HG03095 (cell line): ENCODE measurements at regions not wholly inside any gene's neighbourhood (a gene's known extent, or its start where the extent isn't known, plus 50 kb on each side); places are given as distances from the start of the nearest gene placed in this dataset.
"Not testable (repeated sequence)": the region's sequence is repeated elsewhere in the genome, so short reads cannot be mapped to it uniquely, and the experiment has no call there.

Experiments
- ATAC-seq: cut with Tn5 transposase; IDR thresholded peaks from one replicate; pipeline ENCODE4 v1.9.1; 2021; ENCODE audit warnings: moderate library complexity; ENCODE audit not compliant: unreplicated experiment

DNA sequence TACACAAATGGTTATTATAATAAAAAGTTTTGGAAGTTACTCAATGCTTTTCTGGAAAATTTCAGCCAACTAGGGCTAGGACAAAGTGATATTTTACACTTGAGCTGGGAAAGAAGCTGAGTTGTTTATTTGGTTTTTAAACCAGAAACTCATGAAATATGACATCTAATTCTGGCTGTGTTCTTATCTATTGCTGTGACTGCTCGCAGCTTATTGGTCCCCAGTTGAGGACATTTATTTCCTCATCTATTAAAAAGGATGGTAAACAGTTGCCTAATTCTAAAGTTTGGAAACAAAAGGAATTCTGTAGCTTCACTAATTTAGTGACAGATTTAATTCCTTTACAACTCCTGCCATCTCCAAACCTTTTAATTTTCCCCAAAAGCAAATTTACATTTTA, 487.6 kb upstream of the IL12A start:
- no peak for ATAC-seq

DNA sequence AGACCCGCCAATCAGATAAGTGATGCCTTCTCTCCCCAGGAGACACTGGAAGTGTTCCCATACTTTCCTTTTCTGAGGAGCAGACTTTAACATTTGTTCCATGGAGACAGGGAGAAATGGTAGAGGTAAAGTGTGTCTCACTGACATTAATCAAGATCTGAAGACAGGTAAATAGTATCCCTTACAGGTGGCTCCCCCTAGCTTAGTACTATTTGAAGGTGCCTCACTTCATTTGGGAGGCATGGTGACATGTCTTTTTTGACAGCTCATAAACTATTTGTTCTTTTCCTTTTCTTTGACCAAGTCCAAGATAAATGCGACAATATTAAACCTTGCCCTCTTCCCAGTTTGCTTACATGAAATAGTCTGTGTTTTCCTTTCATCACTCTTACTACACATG, 485.6 kb upstream of the IL12A start:
- ATAC-seq, result no peak

DNA sequence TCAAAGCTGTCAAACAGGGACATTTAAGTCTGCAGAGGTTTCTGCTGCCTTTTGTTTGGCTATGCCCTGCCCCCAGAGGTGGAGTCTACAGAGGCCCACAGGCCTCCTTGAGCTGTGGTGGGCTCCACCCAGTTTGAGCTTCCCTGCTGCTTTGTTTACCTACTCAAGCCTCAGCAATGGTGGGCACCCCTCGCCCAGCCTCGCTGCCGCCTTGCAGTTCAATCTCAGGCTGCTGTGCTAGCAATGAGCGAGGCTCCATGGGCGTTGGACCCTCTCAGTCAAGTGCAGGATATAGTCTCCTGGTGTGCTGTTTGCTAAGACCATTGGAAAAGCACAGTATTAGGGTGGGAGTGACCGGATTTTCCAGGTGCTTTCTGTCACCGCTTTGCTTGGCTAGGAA, 477.6 kb upstream of the IL12A start:
- not testable (repeated sequence) for ATAC-seq

DNA sequence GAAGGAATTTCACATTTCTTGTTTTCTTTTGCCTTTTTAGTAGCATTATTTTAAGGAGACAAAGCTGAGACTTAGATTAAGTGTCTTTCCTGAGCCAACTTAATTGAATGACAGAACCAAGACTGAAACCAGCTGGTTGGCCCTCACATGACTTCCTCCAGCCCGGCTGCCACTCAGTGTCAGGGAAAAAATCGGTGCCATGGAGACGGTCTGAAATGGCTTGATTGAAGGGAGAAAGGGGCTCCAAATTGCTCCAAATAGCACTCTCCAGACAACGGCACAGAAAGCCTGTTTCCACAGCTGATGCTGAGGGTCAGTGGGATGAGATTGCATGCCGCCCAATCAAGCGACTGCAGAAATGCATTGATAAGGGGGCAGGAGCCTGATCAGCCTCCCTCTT, 475.2 kb upstream of the IL12A start:
- ATAC-seq, result no peak

DNA sequence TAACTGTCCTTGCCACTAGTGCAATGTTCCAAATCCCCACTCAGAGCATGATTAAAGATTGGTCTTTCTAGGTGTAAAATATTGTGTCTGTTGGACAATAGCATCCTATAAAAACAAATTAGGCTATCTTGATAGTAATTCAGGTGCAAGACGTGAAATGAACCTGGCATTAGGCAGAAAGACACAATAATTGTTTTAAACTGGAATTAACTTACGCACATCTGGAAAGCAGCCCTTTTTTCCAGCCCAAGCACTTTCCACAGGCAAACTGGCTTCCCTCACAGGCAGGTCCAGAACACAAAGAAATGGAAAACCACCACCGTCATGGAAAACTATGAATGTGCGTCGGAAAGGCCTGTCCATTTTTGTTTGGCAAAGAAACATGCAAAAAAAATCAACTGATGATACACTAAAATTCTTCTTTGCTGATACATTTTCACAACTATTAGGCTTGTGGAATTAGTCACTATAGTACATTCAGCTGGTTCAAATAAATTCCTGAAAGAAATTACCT, 474.7 kb upstream of the IL12A start:
- ATAC-seq, result no peak

DNA sequence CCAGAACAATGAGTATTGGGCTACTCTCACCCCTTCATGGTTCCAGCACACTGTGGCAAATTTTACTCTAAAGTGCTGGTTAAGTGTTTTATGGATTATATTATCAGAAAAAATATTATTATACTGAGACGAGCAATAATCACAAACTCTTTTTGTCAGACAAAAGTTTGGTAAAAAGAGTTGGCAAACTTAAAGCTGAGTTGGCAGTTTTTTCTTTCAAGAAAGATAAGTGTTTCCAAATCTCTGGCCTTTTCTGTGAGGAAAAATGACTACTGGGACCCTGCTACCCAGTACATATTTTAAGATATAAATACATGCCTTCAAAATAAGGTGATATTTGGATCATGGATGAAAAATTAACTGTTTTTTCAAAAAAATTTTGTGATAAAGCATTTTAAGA, 471.5 kb upstream of the IL12A start:
- ATAC-seq, result no peak

DNA sequence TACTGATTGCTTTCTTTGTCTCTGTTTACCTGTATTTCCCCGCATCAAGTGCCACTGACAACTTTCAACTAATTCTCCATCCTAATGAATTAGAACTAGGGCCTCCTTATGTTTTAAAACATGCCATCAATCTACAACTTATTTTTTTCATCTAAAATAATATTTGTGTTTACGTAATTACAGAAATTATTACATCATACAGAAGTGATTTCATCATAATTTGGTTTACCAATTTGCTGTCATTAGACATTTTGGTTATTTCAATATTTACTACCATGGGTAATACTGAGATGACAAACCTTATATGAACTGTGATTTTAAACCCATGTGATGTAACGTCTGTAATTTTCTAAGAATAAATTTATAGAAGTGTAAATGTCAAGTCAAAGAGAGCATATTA, 468.0 kb upstream of the IL12A start:
- no peak for ATAC-seq

DNA sequence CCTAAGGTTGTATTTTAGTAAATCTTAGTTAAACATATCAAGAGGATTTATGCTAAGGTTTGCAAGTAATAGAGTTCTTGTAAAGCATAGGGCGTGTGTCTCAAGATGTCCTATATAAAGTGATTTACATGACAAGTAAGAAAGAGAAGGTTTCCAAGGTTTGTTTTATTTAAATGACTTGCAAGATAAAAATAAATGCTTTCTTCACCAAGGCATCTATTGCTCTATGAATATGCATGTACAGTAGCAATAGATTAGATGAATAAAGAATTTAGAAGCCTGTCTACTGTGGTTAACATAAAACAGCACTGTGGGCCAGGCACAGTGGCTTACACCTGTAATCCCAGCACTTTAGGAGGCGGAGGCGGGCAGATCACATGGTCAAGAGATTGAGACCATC, 466.4 kb upstream of the IL12A start:
- ATAC-seq, result no peak

DNA sequence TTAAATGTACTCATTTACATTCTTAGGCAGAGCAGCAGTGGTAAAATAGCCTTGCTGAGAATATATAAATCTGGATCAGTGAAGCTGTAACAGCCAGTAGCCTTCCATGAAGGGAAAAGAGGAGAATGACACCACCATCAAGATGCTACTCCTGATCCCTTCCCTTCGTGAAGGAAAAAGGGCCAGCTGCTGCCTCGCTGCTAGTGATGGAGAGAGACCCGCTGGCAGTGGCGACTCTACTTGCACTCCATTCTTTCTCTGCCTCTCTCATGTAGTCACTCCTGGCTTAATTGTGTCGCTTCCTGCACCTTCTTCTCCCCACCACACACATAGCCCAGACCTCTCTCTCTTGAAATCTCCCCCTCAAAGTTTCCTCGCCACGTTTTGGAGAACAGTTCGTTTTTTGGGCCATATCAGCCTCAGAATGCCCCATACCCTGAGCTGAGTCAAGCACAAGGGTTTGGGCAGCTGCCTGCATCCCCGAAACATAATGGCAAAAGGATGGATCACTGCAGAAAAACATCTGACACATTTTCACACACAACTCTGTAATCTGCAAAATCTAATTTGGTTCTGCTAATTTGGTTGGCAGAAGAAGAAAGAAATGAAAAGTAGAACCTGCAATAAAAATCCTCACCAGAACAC, 460.3 kb upstream of the IL12A start:
- no peak for ATAC-seq

DNA sequence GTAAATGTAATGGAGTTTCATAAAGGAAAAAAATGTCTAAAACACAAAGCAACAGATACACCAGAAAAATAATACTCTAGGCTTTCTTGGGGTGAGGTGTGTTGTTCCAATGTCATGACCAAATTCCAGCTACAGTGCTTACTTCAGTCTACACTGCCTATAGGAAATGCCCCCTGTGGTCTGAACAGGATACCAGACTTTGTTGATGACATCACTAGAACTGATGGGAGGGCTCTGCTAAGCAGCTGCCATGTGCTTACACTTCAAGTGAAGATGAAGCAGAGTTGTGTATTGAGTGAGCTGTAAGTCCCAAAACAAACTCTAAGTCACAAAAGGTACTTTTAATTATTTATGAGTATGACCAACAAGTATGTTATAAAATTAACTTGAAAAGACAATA, 456.1 kb upstream of the IL12A start:
- ATAC-seq, result no peak

DNA sequence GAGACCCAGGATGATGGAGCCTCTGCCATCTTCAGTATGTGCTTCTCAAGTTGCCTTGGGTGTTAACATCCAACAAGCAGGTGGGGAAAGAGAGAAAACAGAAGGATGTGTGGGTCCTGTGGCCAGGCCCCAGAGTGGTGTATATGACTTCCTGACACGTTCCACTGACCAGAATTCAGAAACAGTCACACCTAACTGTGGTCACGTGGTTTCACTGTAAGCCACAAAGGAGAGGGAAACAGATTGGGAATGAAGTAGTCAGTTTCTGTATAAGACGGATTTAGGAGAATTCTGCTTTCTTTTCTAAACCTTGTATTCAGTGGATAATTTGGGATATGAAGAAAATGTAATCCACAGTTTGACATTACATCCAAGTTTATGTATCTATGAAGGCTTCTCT, 454.1 kb upstream of the IL12A start:
- no peak for ATAC-seq

DNA sequence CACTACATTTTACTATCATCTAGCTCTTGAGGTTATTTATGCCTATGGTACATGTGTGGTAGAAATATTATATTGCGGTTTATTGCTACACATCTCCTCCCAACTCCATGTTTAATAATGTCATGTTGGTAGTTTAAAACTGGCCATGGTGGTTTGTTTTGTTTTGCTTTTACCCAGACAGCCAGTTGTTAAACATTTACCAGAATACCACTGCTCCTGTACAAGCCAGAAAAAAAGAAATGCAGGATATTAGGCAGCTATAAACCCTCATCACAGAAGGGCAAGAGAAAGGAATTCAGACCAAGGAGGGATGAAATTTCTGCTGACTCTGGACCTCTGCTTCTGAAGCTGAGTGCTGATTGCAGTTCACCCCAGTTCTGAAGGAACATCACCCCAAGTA, 451.8 kb upstream of the IL12A start:
- ATAC-seq, result no peak

DNA sequence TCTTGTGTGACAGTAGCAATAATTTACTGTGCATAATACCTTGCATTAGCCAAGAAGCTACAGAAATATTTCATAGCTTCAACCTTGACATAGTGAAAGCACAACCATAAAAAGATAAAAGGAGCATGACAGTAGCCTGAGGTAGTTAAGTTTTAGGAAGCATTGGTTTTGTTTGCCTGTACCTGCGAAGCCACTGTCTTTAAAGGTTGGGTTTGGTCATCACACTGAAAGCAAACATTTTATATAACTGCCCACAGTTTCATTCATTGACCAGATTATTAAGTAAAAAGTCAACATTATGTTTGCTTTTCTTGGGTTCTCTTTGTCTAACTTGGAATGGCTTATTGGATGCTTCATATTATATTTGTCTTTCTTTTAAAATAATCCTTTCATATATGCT, 450.1 kb upstream of the IL12A start:
- no peak for ATAC-seq

DNA sequence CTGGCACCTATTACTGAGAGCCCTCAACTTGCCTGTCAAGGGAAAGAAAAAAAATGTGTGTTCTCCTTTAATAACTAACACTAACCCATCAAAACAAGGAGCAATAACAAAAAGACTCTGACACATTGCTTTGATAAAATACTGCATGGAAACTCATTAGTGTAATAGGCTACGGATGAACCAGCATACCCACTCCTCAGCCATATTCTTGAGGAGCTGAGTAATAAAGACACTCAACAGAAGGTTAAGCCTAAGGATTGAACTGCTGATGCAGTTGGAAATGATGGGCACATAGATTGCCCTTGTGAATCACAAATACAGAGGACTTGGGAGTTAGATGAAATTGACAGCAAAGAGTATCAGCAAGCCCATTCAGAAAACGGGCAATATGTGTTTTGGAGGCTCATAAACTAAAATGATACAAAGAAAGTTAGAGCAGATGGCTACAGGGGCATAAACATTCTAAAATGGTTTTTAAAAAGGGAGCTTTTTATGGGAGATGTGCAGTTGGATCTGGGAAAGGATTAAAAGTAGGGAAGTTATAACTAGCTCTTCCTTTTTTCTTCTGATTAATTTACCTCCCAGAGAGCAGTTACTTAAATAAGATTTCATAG, 447.6 kb upstream of the IL12A start:
- no peak for ATAC-seq

DNA sequence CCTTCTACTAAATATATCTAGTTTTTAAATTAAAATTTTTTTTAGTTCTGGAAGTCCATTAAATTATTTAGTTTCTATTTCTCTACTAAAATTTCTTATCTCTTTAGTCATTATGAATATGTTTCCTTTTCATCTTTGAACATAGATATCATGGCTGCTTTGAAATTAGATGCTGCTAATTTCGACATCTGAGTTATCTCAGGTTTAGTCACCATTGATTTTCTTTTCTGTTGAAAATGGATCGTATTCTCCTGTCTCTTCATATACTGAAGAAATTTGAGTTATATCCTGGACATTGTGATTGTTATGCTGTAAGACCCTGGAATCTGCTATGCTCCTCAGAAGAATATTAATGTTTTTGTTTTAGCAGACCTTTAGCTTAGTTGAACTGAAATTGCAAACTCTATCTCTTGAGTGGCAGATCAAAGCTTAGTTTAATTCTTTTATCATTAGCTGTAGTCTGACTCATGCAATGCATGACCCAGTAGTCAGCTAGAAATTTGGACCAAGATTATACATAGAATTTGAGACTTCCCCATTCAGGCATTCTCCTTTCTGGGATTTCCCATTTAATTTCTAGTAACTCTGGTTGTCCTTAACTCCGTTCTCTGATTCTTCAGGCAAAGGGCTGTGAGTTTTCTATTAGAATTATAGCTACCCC, 439.8 kb upstream of the IL12A start:
- no peak for ATAC-seq

DNA sequence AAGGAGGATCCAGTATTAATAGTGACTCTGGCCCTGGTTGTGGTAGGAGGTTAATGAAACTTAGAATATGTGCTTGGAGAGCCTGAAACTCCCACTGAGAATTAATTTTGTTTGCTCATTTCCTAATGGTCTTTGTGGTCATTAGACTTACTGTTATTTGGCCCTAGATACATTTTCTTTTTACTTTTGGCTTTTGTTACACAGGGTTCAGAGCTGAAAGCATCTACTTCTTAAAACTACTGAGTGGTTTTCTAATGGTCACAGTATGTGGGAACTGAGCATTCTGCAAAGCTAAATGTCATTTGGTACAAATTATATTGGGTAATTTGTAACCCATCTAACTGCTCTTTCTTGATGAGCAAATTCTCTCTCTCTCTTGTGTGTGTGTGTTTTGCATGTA, 433.4 kb upstream of the IL12A start:
- no peak for ATAC-seq

DNA sequence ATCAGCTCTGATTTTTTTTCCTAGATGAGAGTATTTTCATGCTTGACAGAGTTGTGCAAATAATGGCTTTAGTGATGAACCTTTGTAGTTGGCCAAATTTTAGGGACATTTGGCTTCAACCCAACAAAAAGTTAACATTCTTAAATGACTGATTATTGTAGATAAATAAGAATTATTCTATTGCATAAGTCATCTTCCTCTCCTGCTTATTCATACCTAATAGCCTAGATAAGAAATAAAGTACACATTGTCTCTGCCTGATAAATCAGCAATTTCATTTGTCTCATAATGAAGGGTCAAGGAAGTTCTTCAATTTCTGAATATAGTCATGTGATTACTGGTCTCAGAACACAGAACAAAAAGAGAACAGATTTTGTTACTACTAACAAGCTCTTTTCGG, 428.9 kb upstream of the IL12A start:
- no peak for ATAC-seq

DNA sequence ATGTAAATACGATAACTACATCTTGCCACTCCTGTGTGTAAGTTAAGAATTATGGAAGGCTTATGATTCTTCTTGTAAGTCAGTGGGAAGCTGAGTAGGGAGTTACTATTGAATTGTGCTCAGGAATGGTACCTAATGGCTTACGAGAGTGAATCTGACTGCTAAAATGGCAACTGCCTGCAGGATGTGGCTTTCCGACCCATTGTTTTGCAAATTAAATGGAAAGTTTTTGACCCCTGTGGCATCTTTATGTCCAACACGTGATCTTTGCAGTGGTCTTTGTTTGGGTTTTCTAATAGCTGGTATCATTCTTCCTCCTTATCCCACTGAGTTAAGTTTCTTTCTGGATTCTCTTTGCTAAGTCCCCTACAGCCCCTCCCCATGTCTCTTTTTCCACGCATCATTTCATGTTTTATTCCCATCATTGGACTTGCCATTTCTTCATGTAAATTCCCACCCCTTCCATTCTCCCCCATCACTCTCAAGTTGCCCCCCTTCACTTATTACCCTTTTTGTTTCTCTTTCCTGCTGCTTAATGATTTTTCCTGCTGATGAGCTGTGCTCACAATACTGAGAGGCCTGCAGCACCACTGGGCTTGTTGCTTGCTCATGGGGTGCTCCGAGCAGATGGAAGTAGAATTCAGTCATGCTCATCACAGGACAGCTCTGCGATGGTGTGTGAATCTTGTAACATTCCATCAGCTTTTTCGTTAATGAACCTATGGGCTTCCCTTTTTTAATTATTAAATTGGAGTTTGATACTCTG, 428.2 kb upstream of the IL12A start:
- ATAC-seq, result no peak

DNA sequence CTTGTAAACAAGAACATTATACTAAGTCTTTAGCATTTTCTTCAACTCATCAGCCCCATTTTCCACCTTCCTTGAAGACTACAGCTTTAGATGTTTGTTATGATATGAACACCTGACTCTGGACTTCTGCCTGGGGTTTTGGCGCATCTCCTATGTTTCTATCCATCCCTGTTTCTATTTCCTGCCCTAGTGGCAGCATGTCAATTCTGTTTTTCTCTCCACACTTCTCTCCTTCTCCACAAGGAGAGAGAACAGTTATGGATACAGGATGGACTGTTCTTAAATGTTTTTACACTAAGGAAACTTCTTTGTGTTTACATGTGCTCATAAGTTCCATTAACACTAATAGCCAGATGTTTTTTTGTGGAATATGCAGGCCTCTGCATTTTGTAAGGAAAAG, 423.3 kb upstream of the IL12A start:
- ATAC-seq, result no peak

DNA sequence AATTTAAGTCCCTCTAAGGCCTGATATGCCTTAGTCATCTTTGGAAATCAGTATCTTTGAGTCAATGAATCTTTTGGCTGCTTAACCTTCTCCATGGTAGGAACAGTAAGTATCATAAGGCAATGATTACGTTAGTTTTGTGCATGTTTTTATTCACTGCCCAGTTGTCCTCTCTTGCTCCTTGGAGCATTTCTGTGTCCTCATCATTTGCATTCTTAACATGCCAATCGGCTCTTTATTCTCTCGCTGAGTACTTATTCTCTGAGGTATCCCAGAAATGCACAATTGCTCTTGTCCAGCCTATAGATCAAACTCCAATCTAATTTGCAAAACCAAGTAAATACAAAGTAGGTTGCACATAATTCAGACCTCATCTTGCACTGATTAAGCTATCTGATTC, 405.0 kb upstream of the IL12A start:
- ATAC-seq, result no peak

DNA sequence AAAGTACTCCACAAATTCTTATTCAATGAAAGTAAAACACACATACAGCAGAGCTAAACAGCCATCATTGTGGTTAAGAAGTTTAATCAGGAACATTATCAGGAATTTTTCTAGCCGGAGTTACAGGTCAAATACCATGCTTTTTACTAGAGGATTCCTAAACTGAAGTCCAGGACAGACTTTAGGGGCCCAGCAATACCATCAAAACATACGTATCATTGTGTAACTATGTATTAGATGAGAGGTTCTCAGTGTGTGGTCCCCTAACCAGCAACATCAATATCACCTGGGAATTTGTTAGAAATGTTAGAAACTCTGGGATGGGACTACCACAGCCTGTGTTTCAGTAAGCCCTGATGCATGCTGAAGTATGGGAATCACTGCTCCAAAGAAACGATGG, 404.2 kb upstream of the IL12A start:
- ATAC-seq, result no peak
